GM12878 (cell line): ENCODE measurements at regions not wholly inside any gene's neighbourhood (a gene's known extent, or its start where the extent isn't known, plus 50 kb on each side); places are given as distances from the start of the nearest gene placed in this dataset.

Source experiments
- ATAC-seq: fragments of 200-7000 bp; cut with Tn5 transposase; 3 replicates; pipeline ENCODE4 v1.9.1; 2020; ENCODE audit warnings: mild to moderate bottlenecking, moderate library complexity
- BruUV-seq: library from RNA; stranded (reverse); fragments of 400-500 nt; replicated peaks from 2 replicates; lab custom pipeline; 2021; lab: Mats Ljungman, UMichigan
- CTCF ChIA-PET: fragments of 300-600 bp; sonication (Branson Sonifier 250); formaldehyde crosslinking; extraction: SDS; loops from one replicate; lab custom pipeline; 2021; ENCODE audit warnings: inconsistent platforms; lab: Yijun Ruan, JAX
- POLR2A ChIA-PET: fragments of 350-600 bp; formaldehyde crosslinking; extraction: SDS; loops from one replicate; lab custom pipeline; 2021; ENCODE audit warnings: inconsistent platforms; lab: Charles Lee
- RAD21 ChIA-PET: fragments of 300-600 bp; sonication (Branson Sonifier 250); formaldehyde crosslinking; loops from one replicate; lab custom pipeline; 2023; ENCODE audit warnings: antibody characterized with exemption; ENCODE audit not compliant: unreplicated experiment; lab: Charles Lee
- SMC1A ChIA-PET: fragments of 300-600 bp; sonication (Branson Sonifier 250); formaldehyde crosslinking; loops from one replicate; lab custom pipeline; 2023; ENCODE audit not compliant: unreplicated experiment, uncharacterized antibody; lab: Charles Lee
- DNase-seq: peaks from one replicate; pipeline ENCODE4 v3.0.0-alpha.2; 2011; ENCODE audit warnings: low read depth, low spot score
- FAIRE-seq: peaks from 3 replicates; lab custom pipeline; 2011; peaks lifted over from hg19 to GRCh38; lab: Jason Lieb, UNC
- H2AFZ ChIP-seq: 2 replicates; pipeline ENCODE4 v1.6.0; 2011; ENCODE audit warnings: low read depth, low read length, control low read depth; ENCODE audit not compliant: control insufficient read depth
- H3K27ac ChIP-seq: 2 replicates; pipeline ENCODE4 v1.5.1; 2011; ENCODE audit warnings: control low read depth; ENCODE audit not compliant: control insufficient read depth, insufficient read depth
- H3K27me3 ChIP-seq, 2 experiments: replicated peaks in 1 of 2; 2 replicates each; pipeline versions ENCODE4 v1.6.0 to v1.6.1; 2011; ENCODE audit warnings: low read length in 1 of 2; ENCODE audit not compliant: control insufficient read depth in 2 of 2, insufficient read depth in 2 of 2
- H3K36me3 ChIP-seq, 2 experiments: 2 replicates each; pipeline ENCODE4 v1.5.1; 2011; ENCODE audit warnings: low read length in 1 of 2; ENCODE audit not compliant: control insufficient read depth in 2 of 2, insufficient read depth in 2 of 2
- H3K4me1 ChIP-seq: 2 replicates; pipeline ENCODE4 v1.6.1; 2011; ENCODE audit warnings: mild to moderate bottlenecking, low read length, moderate library complexity, mixed read lengths; ENCODE audit not compliant: control insufficient read depth, insufficient read depth
- H3K4me2 ChIP-seq: 2 replicates; pipeline ENCODE4 v1.6.0; 2011; ENCODE audit warnings: control low read depth; ENCODE audit not compliant: control insufficient read depth, insufficient read depth
- H3K4me3 ChIP-seq: fragments of 200-600 bp; sonication (generic); 2 replicates; pipeline ENCODE4 v1.5.1; 2016
- H3K79me2 ChIP-seq: 2 replicates; pipeline ENCODE4 v1.6.0; 2011; ENCODE audit warnings: low read length; ENCODE audit not compliant: control insufficient read depth, insufficient read depth
- H3K9ac ChIP-seq: 2 replicates; pipeline ENCODE4 v1.8.0; 2011; ENCODE audit warnings: low read length, control low read depth, mixed read lengths; ENCODE audit not compliant: control insufficient read depth, insufficient read depth
- H3K9me3 ChIP-seq: replicated peaks from 3 replicates; pipeline ENCODE4 v1.5.1; 2011; ENCODE audit warnings: mild to moderate bottlenecking, low read length; ENCODE audit not compliant: control insufficient read depth, insufficient read depth
- H4K20me1 ChIP-seq: 2 replicates; pipeline ENCODE4 v1.6.0; 2011; ENCODE audit not compliant: control insufficient read depth, insufficient read depth
- BCL3 ChIP-seq: IDR thresholded peaks from 2 replicates; pipeline ENCODE4 v1.6.1; 2011; ENCODE audit warnings: borderline replicate concordance, low read depth, mild to moderate bottlenecking, moderate library complexity, low read length; ENCODE audit not compliant: insufficient read depth, poor library complexity, severe bottlenecking
- CREB1 ChIP-seq: IDR thresholded peaks from 2 replicates; pipeline ENCODE4 v1.6.1; 2012; ENCODE audit warnings: low read depth, mild to moderate bottlenecking, inconsistent platforms
- ESRRA ChIP-seq: IDR thresholded peaks from 2 replicates; pipeline ENCODE4 v1.6.1; 2012; ENCODE audit warnings: mild to moderate bottlenecking, low read length, improper control_type of control experiment
- MXI1 ChIP-seq: fragments of 150-350 bp; IDR thresholded peaks from 2 replicates; pipeline ENCODE4 v1.6.1; 2011; ENCODE audit warnings: low read depth, mild to moderate bottlenecking, inconsistent platforms, low read length, improper control_type of control experiment
- NBN ChIP-seq: fragments of 450-650 bp; IDR thresholded peaks from 2 replicates; pipeline ENCODE4 v1.6.1; 2016
- POLR2AphosphoS2 ChIP-seq: IDR thresholded peaks from 2 replicates; pipeline ENCODE4 v1.6.1; 2011; ENCODE audit warnings: low read depth, mild to moderate bottlenecking, low read length, improper control_type of control experiment, moderate library complexity
- WGBS: methylation state at CpG from one replicate; pipeline ENCODE4 v1.1.6; 2016; ENCODE audit warnings: low lambda C conversion rate; ENCODE audit not compliant: insufficient replicate concordance, insufficient coverage; ENCODE audit errors: missing lambda C conversion rate; 5-methylcytosine and 5-hydroxymethylcytosine counted together
- in situ Hi-C: fragments of 300-500 bp; cut with MboI; formaldehyde crosslinking; loops from 9 replicates; pipeline ENCODE4 v1.14.3; 2018; ENCODE audit warnings: mixed read lengths
- intact Hi-C: fragments of 100-400 bp; cut with micrococcal nuclease; formaldehyde crosslinking; loops from one replicate; pipeline ENCODE4 v1.14.2; 2022; ENCODE audit not compliant: unreplicated experiment
- TF ChIP-seq, protein P1 (sequence below): fragments of 450-650 bp; IDR thresholded peaks from 2 replicates; pipeline ENCODE4 v1.6.1; 2017; ENCODE audit warnings: low read depth, mild to moderate bottlenecking, moderate library complexity

DNA sequence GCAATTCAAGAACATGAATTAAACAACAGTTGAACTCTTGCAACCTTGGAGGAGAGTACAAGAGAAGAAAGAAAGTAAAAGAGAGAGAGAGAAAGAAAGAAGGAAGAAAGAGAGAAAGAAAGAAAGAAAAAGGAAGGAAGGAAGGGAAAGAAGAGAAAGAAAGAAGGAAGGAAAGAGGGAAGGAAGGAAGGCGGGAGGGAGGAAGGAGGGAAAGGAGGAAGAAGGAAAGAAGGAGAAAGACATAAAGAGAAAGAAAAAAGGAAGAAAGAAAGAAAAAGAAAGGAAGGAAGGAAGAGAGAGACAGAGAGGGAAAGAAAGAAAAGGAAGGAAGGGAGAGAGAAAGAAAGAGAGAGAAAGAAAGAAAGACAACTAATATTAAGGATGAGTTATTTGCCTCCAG, 1106.7 kb downstream of the TYW1 start (continued):
- TF ChIP-seq MXI1: no peak
- no peak for TF ChIP-seq NBN
- no peak for TF ChIP-seq ESRRA
- no peak for TF ChIP-seq CREB1
- TF ChIP-seq, all 136 proteins: peak for 0

- H3K4me1 ChIP-seq: no peaks in the 10 kb centered on the region
- no peak overlapping the region for H2AFZ ChIP-seq
- no peak overlapping the region for H3K4me3 ChIP-seq
- H3K27ac ChIP-seq: no peak overlapping the region
- H3K79me2 ChIP-seq: no peaks in the 10 kb centered on the region
- H3K9ac ChIP-seq: no peak overlapping the region
- H3K36me3 ChIP-seq: no peaks in the 10 kb centered on the region
- TF ChIP-seq POLR2AphosphoS2: no peak
- TF ChIP-seq, protein P1, sequence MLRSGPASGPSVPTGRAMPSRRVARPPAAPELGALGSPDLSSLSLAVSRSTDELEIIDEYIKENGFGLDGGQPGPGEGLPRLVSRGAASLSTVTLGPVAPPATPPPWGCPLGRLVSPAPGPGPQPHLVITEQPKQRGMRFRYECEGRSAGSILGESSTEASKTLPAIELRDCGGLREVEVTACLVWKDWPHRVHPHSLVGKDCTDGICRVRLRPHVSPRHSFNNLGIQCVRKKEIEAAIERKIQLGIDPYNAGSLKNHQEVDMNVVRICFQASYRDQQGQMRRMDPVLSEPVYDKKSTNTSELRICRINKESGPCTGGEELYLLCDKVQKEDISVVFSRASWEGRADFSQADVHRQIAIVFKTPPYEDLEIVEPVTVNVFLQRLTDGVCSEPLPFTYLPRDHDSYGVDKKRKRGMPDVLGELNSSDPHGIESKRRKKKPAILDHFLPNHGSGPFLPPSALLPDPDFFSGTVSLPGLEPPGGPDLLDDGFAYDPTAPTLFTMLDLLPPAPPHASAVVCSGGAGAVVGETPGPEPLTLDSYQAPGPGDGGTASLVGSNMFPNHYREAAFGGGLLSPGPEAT: no peak
- no peak for TF ChIP-seq BCL3
- no peak for FAIRE-seq
- H3K9me3 ChIP-seq: no peaks in the 10 kb centered on the region
- no peaks in the 10 kb centered on the region for H3K27me3 ChIP-seq
- ChIA-PET RAD21 (no interaction called here), CTCF (no interaction called here), SMC1A (interaction anchor here (0.7 kb wide), 1 partner anchor 11 kb away, joined by 3 read pairs; no protein-coding TSS in a partner anchor), POLR2A (interaction anchor here (0.6 kb wide), 1 partner anchor 1899 kb away, joined by 6 read pairs; no protein-coding TSS in a partner anchor)
- H4K20me1 ChIP-seq: no peaks in the 10 kb centered on the region
- WGBS: 45% methylated on average over 11 of the region's 11 CpGs
- intact Hi-C loops (no loop called here), in situ Hi-C loops (no loop called here)
- no peak for DNase-seq
- BruUV-seq: no TSS peak
- ATAC-seq: no peak
- H3K4me2 ChIP-seq: no peak overlapping the region
Observed at GRCh38 chr7:68107261-68107660, 1110.6 kb downstream of the TYW1 start.
